ENCODE measurements at regions not wholly inside any gene's neighbourhood (a gene's known extent, or its start where the extent isn't known, plus 50 kb on each side); places are given as distances from the start of the nearest gene placed in this dataset.

GRCh38 chr11:28598531-28598930, 490.3 kb downstream of the METTL15 start:
- TF ChIP-seq CTCF (IDR thresholded peaks at IDR 0.05; ENCODE audit: insufficient read depth, low read length, poor library complexity, severe bottlenecking) (no peak), EZH2phosphoT487 (conservative IDR thresholded peaks at IDR 0.05; ENCODE audit: low read length) (no peak)

Measured in SU-DHL-6 (cell line).